Common myeloid progenitor, CD34-positive (primary cell): ENCODE measurements at regions not wholly inside any gene's neighbourhood (a gene's known extent, or its start where the extent isn't known, plus 50 kb on each side); places are given as distances from the start of the nearest gene placed in this dataset.
"Not testable (repeated sequence)": the region's sequence is repeated elsewhere in the genome, so short reads cannot be mapped to it uniquely, and the experiment has no call there.

Source experiments
- CTCF ChIA-PET: fragments of 350-600 bp; sonication (Branson Sonifier 250); formaldehyde crosslinking; loops from one replicate; lab custom pipeline; 2021; ENCODE audit warnings: antibody characterized with exemption; lab: Charles Lee
- POLR2A ChIA-PET: fragments of 350-600 bp; sonication (Branson Sonifier 250); formaldehyde crosslinking; loops from one replicate; lab custom pipeline; 2021; ENCODE audit warnings: antibody characterized with exemption; lab: Charles Lee
- DNase-seq, 3 donors: peaks; one replicate each; pipeline versions ENCODE4 v3.0.0 to v3.0.0-alpha.2; 2013
- H3K27ac ChIP-seq, 2 experiments: 1 replicate in 1 of 2; 2 replicates in 1 of 2; pipeline ENCODE4 v1.7.0; 2013; ENCODE audit warnings: inconsistent platforms in 2 of 2, low read length in 2 of 2, mild to moderate bottlenecking in 2 of 2, low read depth in 1 of 2, moderate library complexity in 1 of 2; ENCODE audit not compliant: severe bottlenecking in 2 of 2, insufficient read depth in 1 of 2, poor library complexity in 1 of 2
- H3K27me3 ChIP-seq, 5 experiments: replicated peaks in 2 of 5; 1 replicate in 3 of 5; 2 replicates in 2 of 5; pipeline versions ENCODE4 v1.6.1 to v1.7.0; 2013; ENCODE audit warnings: low read length in 4 of 5, mild to moderate bottlenecking in 2 of 5, moderate library complexity in 2 of 5, inconsistent platforms in 1 of 5; ENCODE audit not compliant: insufficient read depth in 5 of 5, control insufficient read depth in 4 of 5
- H3K36me3 ChIP-seq, 4 experiments: 1 replicate in 2 of 4; 2 replicates in 2 of 4; pipeline versions ENCODE4 v1.6.1 to v1.7.0; 2013; ENCODE audit warnings: low read length in 3 of 4, control low read depth in 1 of 4, mild to moderate bottlenecking in 1 of 4; ENCODE audit not compliant: control insufficient read depth in 4 of 4, insufficient read depth in 4 of 4
- H3K4me1 ChIP-seq, 4 experiments: 1 replicate in 3 of 4; 2 replicates in 1 of 4; pipeline versions ENCODE4 v1.6.1 to v1.7.1; 2013; ENCODE audit warnings: low read length in 3 of 4, mild to moderate bottlenecking in 3 of 4, control low read depth in 1 of 4, inconsistent platforms in 1 of 4, moderate library complexity in 1 of 4; ENCODE audit not compliant: control insufficient read depth in 4 of 4, insufficient read depth in 4 of 4; ENCODE audit errors: control extremely low read depth in 1 of 4
- H3K4me3 ChIP-seq, 7 experiments: 1 replicate in 4 of 7; 2 replicates in 3 of 7; pipeline versions ENCODE4 v1.5.1 to v1.7.0; 2013; ENCODE audit warnings: mild to moderate bottlenecking in 7 of 7, low read length in 6 of 7, moderate library complexity in 6 of 7, inconsistent platforms in 2 of 7, low read depth in 2 of 7, control low read depth in 1 of 7; ENCODE audit not compliant: insufficient read depth in 4 of 7, control insufficient read depth in 1 of 7; ENCODE audit errors: extremely low read depth in 1 of 7
- H3K9me3 ChIP-seq, 5 experiments: 1 replicate in 4 of 5; 2 replicates in 1 of 5; pipeline versions ENCODE4 v1.6.1 to v1.7.1; 2013; ENCODE audit warnings: low read length in 4 of 5, mild to moderate bottlenecking in 2 of 5, inconsistent platforms in 1 of 5, low read depth in 1 of 5, moderate library complexity in 1 of 5; ENCODE audit not compliant: control insufficient read depth in 4 of 5, insufficient read depth in 2 of 5; ENCODE audit errors: control extremely low read depth in 1 of 5
- WGBS: methylation state at CpG from one replicate; pipeline ENCODE4 v1.1.5; 2013; ENCODE audit not compliant: insufficient coverage; 5-methylcytosine and 5-hydroxymethylcytosine counted together

- POLR2A ChIA-PET, H3K27me3 ChIP-seq: not testable (repeated sequence)
- 96% methylated on average over 3 of the region's 6 CpGs for WGBS
Observed at GRCh38 chr16:7769091-7769490, 436.4 kb downstream of the RBFOX1 start.

GRCh38 chr16:7765079-7765550, 432.5 kb downstream of the RBFOX1 start:
- Histone ChIP-seq H3K36me3 (no peaks in the 10 kb centered on the region), H3K27me3 (peaks cover 0 to 2% (median 0%) of the 10 kb centered on the region in 5 experiments), H3K4me1 (no peaks in the 10 kb centered on the region), H3K4me3 (no peak overlapping the region), H3K27ac (no peak overlapping the region), H3K9me3 (no peaks in the 10 kb centered on the region)
- no peak for DNase-seq
- ChIA-PET CTCF (no interaction called here), POLR2A (no interaction called here)
- WGBS = 57% methylated on average over 1 of the region's 3 CpGs

More at GRCh38 chr16:7769091-7769490, 436.4 kb downstream of the RBFOX1 start:
- H3K4me1 ChIP-seq, H3K4me3 ChIP-seq, H3K27ac ChIP-seq, CTCF ChIA-PET, H3K9me3 ChIP-seq, H3K36me3 ChIP-seq, DNase-seq: not testable (repeated sequence)

GRCh38 chr16:7763111-7763510, 430.5 kb downstream of the RBFOX1 start:
- POLR2A ChIA-PET = no interaction called here
- no peaks in the 10 kb centered on the region for H3K9me3 ChIP-seq
- H3K4me1 ChIP-seq = no peaks in the 10 kb centered on the region
- H3K36me3 ChIP-seq = no peaks in the 10 kb centered on the region
- no peak overlapping the region for H3K27ac ChIP-seq
- no peak for DNase-seq
- H3K27me3 ChIP-seq = peaks cover 0 to 2% (median 0%) of the 10 kb centered on the region in 5 experiments
- 92% methylated on average over 6 of the region's 8 CpGs for WGBS
- no peak overlapping the region for H3K4me3 ChIP-seq
- CTCF ChIA-PET = interaction anchor here (1.1 kb wide), 1 partner anchor 16 kb away, joined by 3 read pairs; no protein-coding TSS in a partner anchor
